ENCODE measurements at regions not wholly inside any gene's neighbourhood (a gene's known extent, or its start where the extent isn't known, plus 50 kb on each side); places are given as distances from the start of the nearest gene placed in this dataset.
"Not testable (repeated sequence)": the region's sequence is repeated elsewhere in the genome, so short reads cannot be mapped to it uniquely, and the experiment has no call there.

DNA sequence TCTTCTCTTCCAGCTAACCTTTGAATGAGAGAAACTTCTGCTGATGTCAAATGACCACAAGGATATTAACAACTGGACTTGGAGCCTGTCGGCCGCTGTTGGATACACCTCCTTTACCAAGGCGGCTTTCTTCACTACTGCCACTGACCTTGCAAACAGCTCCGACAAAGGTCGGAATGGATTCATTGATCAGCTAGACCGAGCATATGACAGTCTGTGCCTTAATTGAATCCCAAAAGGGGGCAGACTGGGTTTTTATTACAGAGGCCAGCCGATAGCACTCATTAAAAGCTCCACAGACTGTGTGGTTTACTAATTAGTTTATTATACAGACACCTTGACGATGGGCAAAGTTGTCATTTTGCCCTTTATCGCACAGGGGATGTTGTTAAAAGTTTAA lies 394.5 kb downstream of the RERGL start:
- DNase-seq (ENCODE audit: low spot score) = no peak

DNA sequence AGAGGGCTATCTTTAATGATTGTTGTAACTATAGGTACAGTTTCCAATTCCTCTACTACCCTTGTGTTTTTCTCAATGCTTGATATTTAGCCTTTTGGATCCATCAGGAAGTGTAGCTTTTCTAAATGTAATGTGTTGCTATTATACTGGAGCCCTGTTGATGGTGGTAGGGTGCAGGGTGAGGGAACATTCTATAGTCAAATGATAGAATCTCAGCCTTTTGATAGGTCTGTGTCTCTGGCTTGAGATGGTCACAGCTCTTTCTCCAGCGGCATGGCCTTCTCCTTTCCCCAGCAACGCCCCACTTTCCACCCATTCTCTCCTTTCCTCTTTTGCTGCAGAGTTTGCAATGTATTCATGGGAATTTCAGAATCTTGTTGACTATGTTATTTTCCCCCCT lies 398.6 kb downstream of the RERGL start:
- no peak for DNase-seq (ENCODE audit: low spot score)

DNA sequence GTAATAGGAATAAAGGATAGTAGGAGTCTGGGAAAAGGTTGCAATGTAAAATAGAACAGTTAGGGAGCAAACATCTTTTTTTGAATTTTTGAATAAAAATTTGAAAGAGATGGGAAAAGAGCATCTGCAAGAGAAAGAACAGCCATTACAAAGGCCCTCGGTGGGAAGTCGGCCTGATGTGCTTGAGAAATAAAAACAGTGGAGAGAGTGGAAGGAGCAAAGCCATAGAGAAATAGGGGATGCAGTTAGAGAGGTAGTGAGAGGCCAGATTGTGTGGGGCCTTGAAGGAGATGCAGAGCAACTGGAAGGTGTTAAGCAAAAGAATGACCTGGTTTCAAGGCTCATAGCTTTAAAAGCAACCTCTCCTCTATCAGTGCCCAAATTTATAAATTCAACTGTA lies 409.8 kb downstream of the RERGL start:
- no peak for DNase-seq (ENCODE audit: low spot score)

DNA sequence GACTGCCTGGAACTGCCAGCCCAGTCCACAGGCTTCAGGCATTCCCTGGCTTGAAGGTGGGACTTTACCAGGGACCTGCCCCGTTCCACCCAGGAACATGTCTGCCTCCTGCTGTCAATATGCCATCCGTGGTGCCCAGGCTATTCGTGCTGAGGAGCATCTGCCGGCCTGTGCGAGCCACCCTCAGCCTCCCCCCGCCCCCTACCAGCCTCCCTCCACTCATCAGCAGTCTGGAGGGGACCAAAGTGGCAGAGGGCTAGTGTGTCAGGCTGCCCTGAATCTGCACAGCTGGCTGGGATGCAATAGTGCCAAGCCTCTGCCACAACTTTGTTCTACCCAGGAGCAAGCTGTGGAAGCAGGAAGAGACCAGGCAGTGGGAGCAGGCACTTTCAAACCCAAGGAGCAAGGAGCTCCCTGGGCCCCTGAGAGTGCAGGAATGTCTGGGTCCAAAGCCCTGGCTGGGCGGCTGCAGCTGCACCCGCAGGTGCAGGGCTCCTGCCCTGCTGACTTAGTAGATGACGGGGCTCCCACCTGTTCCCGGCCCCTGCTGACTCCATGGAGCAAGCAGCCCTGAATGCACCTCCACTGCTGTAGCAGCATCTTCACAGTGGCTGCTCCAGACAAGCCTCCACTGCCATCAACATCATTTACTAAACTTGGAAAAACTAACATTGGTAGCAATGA lies 423.2 kb downstream of the RERGL start:
- no peak for DNase-seq (ENCODE audit: low spot score)

DNA sequence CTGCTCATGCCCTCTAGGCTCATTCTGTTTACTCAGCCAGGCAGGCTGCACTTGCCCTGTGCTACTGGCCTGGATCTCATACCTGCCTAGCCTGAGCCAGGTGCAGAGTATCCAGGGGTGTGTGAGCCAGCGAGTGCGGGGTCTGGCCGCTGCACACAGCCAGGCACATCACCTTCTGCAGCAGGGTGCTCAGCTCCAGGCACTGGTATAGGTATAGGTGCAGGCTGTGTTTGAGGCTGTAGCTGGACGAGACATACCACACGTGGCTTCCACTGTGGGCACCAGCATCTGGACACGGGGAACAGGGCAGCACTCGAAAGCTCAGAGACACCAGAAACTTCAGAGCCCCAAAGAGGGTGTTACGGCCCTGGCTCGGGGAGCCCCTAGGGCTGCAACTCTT lies 424.2 kb downstream of the RERGL start:
- DNase-seq (ENCODE audit: low spot score) = no peak

DNA sequence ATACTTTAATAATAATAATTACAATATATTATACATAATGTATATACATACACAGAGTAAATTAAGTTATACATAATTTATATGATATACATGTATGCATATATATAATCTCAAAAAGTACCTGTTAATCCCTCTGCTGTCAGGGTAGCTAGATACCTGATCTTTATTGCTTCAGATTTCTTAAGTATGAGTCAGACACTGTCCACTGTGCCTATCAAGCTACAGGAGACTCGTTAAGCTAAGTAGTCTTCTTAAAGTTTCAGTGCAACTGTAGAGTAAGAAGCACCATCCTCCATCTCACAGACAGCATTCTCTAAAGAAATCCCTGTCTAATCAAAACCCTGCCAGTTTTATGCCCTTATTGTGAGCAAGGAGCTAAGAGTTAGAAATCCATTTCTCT lies 428.7 kb downstream of the RERGL start:
- DNase-seq (ENCODE audit: low spot score) = no peak

DNA sequence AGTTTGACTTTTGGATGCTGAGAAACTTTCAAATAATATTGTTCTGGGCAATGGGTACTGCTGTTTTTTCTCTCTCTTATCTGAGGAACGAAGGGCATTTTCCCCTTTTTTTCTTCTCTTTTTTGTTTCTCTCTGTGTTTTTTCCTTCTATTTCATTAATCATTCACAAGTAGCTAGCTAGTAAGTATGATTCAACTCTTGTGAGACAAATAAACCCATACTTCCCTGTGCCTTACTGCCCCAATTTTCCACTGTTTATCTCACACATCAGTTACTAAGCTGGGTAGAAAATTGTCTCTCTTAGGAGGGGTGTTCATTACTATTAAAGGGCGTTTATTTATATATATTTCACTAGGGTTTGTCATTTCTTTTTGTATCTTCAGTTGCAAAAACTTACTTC lies 437.6 kb downstream of the RERGL start:
- DNase-seq (ENCODE audit: low spot score) = no peak

DNA sequence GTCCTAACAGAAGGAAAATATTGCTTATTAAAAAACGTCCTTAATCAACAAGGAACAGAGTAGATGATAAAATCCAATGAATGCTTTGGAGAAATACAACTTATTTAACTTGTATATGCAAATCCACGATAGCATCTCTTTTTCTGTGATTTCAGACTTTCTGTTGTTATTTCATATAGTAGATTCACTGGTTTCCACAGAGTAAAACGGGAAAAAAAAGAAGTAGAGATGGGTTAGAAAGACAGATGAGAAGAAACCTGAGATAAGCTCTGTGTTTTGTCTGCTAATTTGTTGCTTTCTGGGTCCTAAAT lies 447.7 kb downstream of the RERGL start:
- no peak for DNase-seq (ENCODE audit: low spot score)

DNA sequence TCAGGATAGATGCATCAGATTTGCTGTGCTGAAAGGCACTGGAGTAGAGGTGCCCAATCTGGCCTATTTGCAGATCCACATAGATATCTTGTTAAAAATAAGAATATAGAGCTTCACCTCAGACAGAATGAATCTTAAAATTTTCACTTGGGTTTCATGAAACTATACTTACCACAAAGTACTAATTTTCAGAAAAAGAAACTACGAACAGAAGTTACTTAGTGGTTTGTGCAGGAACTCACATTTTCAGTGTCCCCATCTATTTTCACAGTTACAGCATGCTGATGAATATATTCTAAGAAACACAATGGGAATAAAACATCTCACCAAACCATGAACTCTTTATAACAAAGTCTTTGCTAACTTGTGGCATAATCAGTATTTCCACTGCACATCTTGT lies 449.4 kb downstream of the RERGL start:
- no peak for DNase-seq (ENCODE audit: low spot score)

DNA sequence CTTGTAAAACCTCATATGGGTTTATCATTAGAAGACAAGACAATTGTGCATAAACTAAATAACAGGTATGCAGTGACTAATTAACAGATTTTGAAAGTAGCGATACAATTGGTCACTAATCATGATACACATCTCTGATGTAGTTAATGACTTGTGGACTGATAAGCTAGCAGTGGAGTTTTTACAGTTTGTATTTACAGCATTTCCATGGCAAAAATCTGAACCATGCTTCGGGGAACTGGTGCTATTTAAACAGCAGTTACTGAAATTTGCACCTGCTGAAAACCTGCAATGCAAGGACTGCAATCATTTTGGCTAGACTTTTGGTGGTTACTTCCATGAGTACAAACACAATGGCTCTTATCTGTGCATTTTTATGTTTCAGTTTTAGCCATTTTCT lies 471.2 kb downstream of the RERGL start:
- DNase-seq (ENCODE audit: low spot score) = no peak

DNA sequence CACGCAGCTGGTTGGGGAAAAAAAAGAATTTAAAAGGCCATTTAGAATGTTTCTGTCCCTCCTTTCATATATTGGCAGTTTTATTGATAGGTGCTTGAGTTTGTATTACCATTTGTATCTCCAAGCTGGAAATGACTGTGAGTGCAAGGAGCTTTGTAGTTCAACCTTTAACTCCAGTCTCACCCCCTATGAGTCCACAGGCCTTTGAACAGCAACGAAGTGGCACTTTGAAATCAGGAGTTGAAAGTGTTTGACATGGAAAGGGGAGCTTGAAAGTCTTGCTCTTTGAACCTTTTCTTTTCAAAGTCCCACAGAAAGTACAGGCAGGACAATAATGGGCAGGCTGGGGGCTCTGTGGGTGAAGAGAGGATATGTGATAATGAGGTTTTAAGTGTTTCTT lies 480.3 kb downstream of the RERGL start:
- DNase-seq (ENCODE audit: low spot score) = no peak

DNA sequence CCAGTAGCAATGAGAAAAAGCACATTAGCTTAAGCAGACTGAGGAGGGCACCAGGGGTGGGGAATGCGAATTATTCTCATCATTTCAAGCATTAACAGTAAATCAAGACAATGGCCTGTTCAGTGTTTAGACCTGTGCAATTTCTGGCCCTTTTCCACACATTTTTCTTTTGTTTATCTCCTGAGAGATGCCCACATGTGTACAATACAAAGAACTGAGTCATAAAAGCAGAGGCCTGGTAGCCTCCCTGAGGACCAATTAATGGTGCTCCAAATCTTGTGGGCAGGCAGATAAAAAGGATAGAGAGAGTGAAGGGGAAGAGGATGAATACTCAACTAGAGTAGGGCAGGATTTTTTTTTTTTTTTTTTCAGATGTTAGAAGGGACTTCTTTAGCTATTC lies 480.8 kb downstream of the RERGL start:
- no peak for DNase-seq (ENCODE audit: low spot score)

DNA sequence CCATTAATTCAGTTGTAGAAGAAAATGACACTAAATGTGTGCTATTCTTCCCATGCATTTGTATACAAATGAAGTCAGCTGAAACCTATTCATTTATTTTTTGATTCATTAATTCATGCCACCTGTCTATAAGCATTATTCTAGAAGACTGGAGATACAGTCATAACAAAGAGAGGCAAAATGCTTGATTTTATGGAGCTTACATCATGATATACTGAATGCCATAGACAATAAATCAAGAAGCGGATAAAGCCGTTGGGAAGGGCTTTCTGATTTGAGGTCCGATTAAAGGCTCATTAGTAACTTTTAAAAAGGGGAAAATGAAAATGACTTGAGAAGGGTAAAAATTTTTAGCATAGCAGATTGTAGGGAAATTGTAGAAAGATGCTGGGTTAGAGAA lies 494.9 kb downstream of the RERGL start:
- no peak for DNase-seq (ENCODE audit: low spot score)

DNA sequence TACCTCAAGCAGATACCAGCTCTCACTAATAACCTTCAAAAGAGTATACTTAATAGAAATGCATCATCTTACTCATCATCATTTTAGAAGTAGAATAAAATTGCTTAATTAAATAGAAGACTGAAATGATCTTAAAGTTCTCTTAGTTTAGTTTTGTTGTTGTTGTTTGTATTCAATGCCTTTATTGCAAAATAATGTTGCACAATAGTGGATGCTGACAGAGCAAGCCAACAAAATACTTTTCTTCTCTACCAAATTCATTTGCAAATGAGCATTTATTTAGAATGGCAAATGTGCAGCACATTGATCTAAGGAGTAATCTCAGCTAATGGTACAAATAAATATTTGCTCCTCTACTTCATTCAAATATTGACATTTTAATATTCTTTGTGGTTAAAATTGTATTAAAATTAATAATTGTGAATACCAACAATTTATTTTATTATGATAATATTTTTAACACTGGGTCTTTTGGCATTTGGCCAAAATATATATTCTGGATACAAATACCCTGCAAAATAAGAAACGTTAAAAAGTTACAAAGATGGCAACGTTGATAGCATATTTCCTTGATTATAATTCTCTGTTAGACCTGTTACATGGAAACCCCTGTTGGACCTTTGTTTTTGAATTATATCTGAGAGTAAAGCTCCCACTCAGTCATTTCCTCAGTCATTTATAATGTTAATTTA lies 496.1 kb downstream of the RERGL start:
- no peak for DNase-seq (ENCODE audit: low spot score)

DNA sequence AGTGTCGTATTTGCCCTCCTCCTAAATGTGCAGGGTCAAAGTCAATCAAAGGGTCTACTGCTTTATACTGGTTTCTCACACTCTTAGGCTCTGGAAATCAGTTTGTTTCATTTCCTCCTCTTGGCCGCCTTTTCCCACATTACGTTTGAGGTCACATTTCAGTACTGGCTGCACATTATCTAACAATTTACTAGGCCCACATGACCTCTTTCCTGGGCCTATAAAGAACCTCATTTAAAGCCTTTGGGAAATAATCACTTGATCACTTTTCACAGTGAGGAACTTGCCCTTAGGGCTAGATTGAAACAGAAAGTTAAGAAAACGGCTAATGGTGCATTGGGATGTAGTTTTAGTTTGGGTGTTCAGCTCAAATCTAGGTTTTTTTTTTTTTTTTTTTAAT lies 497.5 kb downstream of the RERGL start:
- no peak for DNase-seq (ENCODE audit: low spot score)

DNA sequence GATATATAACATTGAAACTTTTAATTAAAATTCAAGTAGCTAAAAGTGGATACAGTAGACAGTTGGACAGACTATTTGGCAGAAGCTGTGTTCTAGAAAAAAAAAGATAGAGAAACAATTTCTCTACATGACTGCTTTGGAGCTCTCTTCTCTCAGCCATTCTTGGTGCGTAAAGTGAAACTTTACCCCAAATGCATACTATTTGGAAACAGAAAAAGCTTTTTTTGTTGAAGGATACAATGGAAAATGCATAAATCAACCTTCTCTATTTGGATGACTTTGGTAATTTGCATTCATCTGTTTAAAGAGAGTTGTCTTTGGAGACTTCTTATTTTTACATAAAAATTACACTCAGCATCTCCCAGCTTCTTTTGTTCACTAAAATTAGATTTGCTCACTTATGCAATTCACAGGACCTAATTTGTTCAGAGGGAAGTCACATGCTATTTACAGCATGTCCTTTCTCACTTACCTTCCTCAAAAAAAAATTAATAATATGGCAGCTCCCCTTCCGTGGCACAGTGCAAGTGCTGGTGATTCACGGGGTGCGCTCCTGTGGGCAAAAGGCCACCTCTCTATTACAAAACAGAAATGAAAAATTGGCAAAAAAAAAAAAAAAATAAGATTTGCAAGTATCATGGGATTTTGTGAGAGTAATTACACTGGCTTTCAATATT lies 498.9 kb downstream of the RERGL start:
- no peak for DNase-seq (ENCODE audit: low spot score)

DNA sequence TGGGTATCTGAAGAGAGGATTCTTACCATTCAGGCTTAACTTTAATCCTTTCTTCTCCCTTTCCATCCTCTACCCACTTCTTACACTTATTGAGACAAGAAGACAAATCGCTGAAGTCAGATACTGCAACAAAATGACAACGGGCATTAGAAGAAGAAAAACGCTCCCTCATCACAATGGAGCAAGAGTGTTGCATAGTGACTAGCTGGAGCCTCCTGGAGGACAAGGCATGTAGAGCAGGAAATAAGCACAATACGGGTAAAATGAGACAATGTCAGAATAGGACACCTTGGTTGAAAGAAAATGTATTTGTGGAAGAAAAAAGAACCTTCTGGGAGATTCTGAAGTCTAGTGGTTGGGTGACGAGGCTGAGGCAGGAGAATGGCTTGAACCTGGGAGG lies 501.0 kb downstream of the RERGL start:
- no peak for DNase-seq (ENCODE audit: low spot score)

DNA sequence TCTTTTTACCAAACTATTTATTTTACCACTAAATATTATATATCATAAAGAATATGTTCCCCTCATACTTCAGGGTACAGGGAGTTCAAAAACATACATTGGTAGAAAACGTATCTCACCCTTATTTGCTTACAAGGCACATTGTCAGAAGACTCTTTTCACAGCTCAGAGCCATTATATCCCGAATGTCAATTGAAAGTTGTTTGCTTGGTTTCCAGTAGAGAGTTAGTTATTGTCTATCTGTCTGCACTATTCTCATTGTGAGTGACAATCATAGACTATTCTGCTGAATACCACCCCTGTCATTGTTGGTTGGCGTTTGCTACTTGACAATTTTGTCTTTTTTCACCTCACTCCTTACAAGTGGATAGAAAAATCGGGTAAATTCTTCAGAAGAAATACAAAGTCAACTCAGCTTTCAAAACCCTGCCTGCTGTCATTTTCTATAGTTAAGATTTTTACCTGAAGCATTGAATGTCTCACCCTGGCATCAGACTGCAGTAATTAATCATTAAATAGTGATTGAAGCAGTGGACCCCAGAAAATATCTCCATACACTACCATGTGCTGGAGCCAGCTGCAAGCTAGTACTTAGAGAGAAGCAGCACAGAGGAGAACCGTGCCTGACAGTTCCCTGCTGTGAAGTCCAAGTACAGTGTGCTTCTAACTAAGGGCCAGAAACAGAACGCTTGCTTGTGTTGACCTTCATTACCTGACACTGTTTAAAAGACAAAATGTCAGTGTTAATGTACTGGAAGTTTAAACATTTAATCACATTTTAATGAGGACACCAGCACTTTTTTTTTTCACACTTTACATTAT lies 510.6 kb downstream of the RERGL start:
- DNase-seq (ENCODE audit: low spot score) = no peak

DNA sequence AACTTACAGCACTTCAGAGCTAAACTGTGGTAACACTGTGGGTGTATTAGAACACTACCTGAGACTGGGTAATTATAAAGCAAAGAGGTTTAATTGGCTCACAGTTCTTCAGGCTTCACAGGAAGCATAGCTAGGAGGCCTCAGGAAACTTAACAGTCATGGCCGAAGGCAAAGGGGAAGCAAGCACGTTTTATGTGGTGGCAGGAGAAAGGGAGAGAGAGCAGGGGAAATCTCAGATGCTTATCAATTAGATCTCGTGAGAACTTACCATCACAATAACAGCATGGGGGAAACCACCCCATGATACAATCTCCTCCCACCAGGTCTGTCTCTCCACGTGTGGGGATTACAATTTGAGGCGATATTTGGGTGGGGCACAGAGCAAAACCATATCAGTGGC lies 512.6 kb downstream of the RERGL start:
- no peak for DNase-seq (ENCODE audit: low spot score)

DNA sequence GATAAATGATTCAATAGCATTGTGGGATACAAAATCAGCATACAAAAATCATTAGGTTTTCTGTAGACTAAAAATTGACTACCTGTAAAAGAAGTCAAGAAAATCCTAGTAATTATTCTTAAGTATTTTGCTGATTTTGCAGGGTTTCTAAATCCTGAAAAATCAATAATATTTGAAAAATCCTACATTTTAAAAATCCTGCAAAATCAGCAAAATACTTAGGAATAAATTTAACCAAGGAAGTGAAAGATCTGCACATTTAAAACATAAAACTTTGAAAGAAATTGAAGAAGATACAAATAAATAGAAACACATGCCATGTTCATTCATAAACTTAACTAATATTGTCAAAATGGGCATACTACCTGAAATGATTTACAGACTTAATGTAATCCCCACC lies 517.7 kb downstream of the RERGL start:
- no peak for DNase-seq (ENCODE audit: low spot score)

DNA sequence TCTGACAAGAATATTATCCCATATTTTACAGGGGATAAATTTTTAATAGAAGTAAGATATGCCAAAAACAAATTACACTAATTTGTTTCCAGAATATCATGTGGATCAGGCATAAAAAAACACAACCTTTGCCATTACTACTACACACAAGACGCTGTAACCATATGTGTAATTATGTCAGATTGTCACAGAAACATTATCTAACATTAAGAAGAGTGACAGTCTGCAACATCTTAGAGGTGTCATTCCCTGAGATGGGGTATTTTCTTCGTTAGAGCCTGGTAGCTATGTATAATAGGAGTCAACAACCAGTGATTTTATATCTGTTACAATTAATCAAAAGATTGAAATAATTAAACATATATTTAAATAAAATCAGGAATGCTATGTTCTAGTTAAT lies 518.9 kb downstream of the RERGL start:
- no peak for DNase-seq (ENCODE audit: low spot score)

DNA sequence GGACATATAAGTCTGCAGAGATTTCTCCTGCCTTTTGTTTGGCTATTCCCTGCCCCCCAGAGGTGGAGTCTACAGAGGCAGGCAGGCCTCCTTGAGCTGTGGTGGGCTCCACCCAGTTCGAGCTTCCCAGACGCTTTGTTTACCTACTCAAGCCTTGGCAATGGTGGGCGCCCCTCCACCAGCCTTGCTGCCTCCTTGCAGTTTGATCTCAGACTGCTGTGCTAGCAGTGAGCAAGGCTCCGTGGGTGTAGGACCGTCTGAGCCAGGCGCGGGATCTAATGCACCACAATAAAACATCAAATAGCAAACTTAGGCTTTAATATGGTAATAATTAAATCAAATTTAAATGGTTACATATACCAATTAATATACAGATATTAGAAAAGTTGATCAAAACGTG lies 525.4 kb downstream of the RERGL start:
- DNase-seq (ENCODE audit: low spot score) = not testable (repeated sequence)

DNA sequence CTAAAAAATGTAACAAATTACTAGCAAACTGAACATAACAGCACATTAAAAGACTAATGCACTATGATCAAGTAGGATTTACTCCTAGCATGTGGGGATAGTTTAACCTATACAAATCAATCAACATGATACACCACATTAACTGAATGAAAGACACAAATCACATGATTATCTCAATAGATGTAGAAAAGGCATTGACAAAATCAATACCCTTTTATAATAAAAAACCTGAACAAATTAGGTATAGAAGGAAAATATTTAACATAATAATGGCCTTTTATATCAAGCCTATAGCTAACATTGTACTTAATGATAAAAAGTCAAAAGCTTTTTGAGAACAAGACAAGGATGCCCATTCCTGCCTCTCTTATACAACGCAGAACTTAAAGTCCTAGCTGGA lies 540.0 kb downstream of the RERGL start:
- DNase-seq (ENCODE audit: low spot score) = no peak

Data from COLO829 (cell line).